IPS DF 6.9 (cell line): ENCODE measurements at regions not wholly inside any gene's neighbourhood (a gene's known extent, or its start where the extent isn't known, plus 50 kb on each side); places are given as distances from the start of the nearest gene placed in this dataset.

Experiments
- DNase-seq: peaks from one replicate; pipeline ENCODE4 v3.0.0-alpha.2; 2013; ENCODE audit warnings: low read depth, low spot score
- H3K27ac ChIP-seq: one replicate; pipeline ENCODE4 v1.5.1; 2013; ENCODE audit warnings: low read length, control low read depth
- H3K27me3 ChIP-seq: 2 replicates; pipeline ENCODE4 v1.6.1; 2013; ENCODE audit warnings: mild to moderate bottlenecking, low read length; ENCODE audit not compliant: control insufficient read depth, insufficient read depth
- H3K36me3 ChIP-seq: 2 replicates; pipeline ENCODE4 v1.6.1; 2013; ENCODE audit warnings: low read length; ENCODE audit not compliant: control insufficient read depth, insufficient read depth
- H3K4me1 ChIP-seq: 2 replicates; pipeline ENCODE4 v1.6.1; 2013; ENCODE audit warnings: low read length; ENCODE audit not compliant: control insufficient read depth, insufficient read depth
- H3K4me3 ChIP-seq: 2 replicates; pipeline ENCODE4 v1.5.1; 2013; ENCODE audit warnings: mild to moderate bottlenecking, low read length
- H3K9me3 ChIP-seq: 2 replicates; pipeline ENCODE4 v1.6.1; 2013; ENCODE audit warnings: low read length, inconsistent platforms; ENCODE audit not compliant: control insufficient read depth, insufficient read depth
- WGBS: extraction: QIAGEN DNeasy Blood & Tissue Kit; methylation state at CpG from one replicate; pipeline ENCODE4 v1.1.7; 2013; ENCODE audit warnings: mixed read lengths, missing lambda C conversion rate; ENCODE audit not compliant: insufficient read length, insufficient coverage; 5-methylcytosine and 5-hydroxymethylcytosine counted together

- no peaks in the 10 kb centered on the region for H3K27me3 ChIP-seq
- H3K9me3 ChIP-seq: peaks cover 34% of the 10 kb centered on the region
- no peaks in the 10 kb centered on the region for H3K4me1 ChIP-seq
- no peak for DNase-seq
- H3K27ac ChIP-seq: no peak overlapping the region
- no CpG with 5 or more reads among the region's 32 CpGs for WGBS
- H3K4me3 ChIP-seq: no peak overlapping the region
- H3K36me3 ChIP-seq: no peaks in the 10 kb centered on the region
Observed at GRCh38 chr22:49650336-49651241, 177.1 kb downstream of the BRD1 start.

DNA sequence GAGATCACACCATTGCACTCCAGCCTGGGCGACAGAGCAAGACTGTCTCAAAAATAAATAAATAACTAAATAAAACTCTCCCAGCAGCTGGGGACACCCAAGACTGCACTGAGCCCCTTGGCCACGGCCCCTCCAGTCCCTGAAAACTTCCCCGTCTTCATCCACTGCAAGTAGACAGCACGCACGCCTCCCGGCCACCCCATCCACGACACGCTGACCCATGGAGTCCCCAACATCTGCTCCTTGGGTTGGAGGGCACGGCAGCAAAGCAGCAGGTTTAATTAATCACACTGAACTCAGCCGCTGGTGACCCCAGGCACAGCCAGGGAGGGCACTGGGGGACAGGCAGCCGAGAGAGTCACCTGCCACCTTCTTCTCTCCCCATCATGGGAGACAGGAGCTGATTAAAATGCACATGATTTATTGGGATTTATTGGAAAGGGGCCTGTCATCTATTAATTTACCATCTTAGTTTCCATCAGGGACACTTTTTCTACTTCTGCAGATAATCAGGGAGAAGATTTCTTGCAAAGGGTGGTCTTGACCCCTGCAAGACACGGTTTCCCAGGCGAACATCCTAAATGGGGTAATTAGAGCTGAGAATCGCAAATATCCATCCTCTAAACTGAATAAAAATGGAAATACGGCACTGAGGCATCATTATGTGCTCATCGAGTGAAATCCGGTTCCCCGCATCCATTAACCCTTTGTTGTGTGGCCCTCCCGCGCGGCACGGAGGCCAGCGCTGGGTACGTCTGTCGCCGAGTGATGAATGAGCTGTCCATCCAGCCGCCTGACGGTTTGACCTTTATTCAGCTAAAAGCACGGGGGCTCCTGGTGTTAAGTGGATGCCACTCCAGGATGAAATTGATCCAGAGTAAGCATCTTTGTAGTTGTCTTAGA lies 178.3 kb downstream of the BRD1 start:
- Histone ChIP-seq H3K27ac (no peak overlapping the region), H3K4me1 (no peaks in the 10 kb centered on the region), H3K36me3 (no peaks in the 10 kb centered on the region), H3K4me3 (no peak overlapping the region), H3K27me3 (no peaks in the 10 kb centered on the region), H3K9me3 (peaks cover 35% of the 10 kb centered on the region)
- WGBS: no CpG with 5 or more reads among the region's 29 CpGs
- DNase-seq: no peak

GRCh38 chr22:49648053-49648452 lies 179.6 kb downstream of the BRD1 start:
- no CpG with 5 or more reads among the region's 16 CpGs for WGBS

GRCh38 chr22:49647627-49648026 lies 180.0 kb downstream of the BRD1 start:
- no peak overlapping the region for H3K4me3 ChIP-seq
- H3K27ac ChIP-seq: no peak overlapping the region
- no CpG with 5 or more reads among the region's 3 CpGs for WGBS
- no peak for DNase-seq
- peaks cover 35% of the 10 kb centered on the region for H3K9me3 ChIP-seq
- H3K4me1 ChIP-seq: no peaks in the 10 kb centered on the region
- H3K36me3 ChIP-seq: no peaks in the 10 kb centered on the region
- no peaks in the 10 kb centered on the region for H3K27me3 ChIP-seq

More at GRCh38 chr22:49648053-49648452, 179.6 kb downstream of the BRD1 start:
- H3K9me3 ChIP-seq: peaks cover 35% of the 10 kb centered on the region
- no peak for DNase-seq
- no peak overlapping the region for H3K4me3 ChIP-seq
- no peaks in the 10 kb centered on the region for H3K4me1 ChIP-seq
- H3K27ac ChIP-seq: no peak overlapping the region
- no peaks in the 10 kb centered on the region for H3K36me3 ChIP-seq
- no peaks in the 10 kb centered on the region for H3K27me3 ChIP-seq

DNA sequence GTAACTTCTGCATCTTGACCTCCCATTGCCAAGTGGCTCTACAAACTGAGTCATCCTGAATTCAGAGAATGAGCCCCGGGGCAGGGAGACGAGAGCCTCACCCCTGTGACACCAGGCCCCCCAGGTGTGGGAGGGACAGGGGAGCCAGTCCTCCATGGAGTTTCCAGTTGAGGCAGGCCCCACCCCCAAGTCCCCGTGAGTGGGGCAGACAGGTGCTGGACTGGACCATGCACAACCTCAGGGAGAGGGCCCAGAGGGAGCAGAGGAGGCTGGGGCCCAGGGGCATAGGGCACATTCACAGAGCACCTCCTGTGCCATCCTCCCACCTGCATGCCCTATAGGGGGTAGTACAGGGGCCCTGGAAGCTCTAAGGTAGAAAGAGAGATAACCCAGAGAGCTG lies 180.8 kb downstream of the BRD1 start:
- Histone ChIP-seq H3K4me1 (no peaks in the 10 kb centered on the region), H3K36me3 (no peaks in the 10 kb centered on the region), H3K27me3 (no peaks in the 10 kb centered on the region), H3K9me3 (peaks cover 35% of the 10 kb centered on the region), H3K27ac (no peak overlapping the region), H3K4me3 (no peak overlapping the region)
- DNase-seq: no peak
- WGBS: no CpG with 5 or more reads among the region's 3 CpGs

DNA sequence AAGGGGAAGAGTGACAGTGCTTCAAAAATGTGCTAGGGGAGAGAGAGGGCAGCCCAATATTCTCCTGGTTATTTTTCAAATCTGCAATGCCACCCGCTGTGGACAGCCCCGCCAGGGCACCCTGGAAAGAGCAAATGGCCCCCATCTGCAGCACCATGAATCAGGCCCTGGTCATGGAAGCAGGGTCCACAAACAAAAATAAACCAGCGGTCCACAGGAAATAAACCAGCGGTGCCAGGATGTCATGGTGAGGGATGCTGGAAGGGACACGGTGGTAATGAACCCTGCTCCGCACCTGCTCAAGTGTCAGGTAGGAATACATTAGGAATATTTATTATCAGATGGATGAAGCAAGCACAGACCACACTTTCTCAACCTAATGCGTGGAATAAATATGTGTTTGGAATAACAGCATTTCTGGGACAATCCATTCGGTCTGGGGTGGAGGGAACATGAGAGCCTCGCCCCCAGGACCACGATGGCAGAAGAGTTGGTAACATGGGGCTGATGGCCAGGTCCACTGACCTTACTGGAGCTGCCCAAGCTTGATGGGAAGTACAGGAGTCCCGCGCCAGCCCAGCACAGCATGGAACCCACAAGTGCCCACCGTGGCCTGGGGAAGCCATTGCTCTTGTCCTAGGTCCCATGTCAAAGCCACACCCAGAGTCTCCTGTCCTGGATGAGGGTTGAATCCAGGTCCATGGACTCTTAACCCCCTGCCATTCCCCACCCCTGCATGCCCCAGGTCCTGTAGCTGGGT lies 181.7 kb downstream of the BRD1 start:
- Histone ChIP-seq H3K27ac (no peak overlapping the region), H3K27me3 (no peaks in the 10 kb centered on the region), H3K9me3 (peaks cover 40% of the 10 kb centered on the region), H3K4me3 (no peak overlapping the region), H3K4me1 (no peaks in the 10 kb centered on the region), H3K36me3 (no peaks in the 10 kb centered on the region)
- WGBS: no CpG with 5 or more reads among the region's 13 CpGs
- DNase-seq: no peak

DNA sequence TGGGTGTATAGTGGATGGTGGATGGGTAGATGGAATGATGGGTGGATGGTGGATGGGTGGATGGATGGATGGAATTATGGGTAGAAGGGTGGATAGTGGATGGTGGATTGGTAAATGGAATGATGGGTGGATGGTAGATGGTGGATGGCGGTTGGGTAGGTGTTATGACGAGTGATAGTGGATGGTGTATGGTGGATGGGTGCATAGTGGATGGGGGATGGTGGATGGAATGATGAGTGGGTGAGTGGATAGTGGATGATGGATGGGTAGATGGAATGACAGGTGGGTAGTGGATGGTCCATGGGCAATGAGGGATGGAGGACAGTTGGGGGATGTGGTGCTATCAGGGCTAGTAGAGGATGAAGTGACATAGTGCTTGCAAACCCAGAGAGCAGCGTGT lies 182.4 kb downstream of the BRD1 start:
- peaks cover 42% of the 10 kb centered on the region for H3K9me3 ChIP-seq
- no peak for DNase-seq
- H3K27ac ChIP-seq: no peak overlapping the region
- H3K27me3 ChIP-seq: no peaks in the 10 kb centered on the region
- no peaks in the 10 kb centered on the region for H3K36me3 ChIP-seq
- no peak overlapping the region for H3K4me3 ChIP-seq
- 100% methylated on average over 2 of the region's 3 CpGs for WGBS
- no peaks in the 10 kb centered on the region for H3K4me1 ChIP-seq

DNA sequence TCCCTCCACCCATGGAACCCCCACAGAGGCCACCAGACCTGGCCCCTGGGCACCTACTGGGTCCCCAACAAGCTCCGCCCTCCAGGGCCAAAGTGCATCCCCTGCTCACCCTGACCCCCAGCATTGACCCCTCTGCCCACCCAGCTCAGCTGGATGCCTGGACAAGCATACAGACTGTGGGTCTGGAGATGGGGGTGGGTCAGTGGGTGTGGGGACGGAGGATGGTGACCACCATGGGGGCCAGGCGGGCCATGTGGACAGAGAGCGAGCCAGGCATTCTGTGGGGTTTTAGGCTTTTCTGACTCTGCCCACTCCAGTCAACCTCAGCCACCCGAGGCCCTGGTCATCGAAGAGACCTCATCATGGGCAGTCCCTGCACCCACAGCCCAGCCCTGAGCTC lies 183.7 kb downstream of the BRD1 start:
- H3K27me3 ChIP-seq: no peaks in the 10 kb centered on the region
- H3K4me1 ChIP-seq: no peaks in the 10 kb centered on the region
- no peak overlapping the region for H3K27ac ChIP-seq
- peaks cover 37% of the 10 kb centered on the region for H3K9me3 ChIP-seq
- no peak for DNase-seq
- no CpG with 5 or more reads among the region's 6 CpGs for WGBS
- no peak overlapping the region for H3K4me3 ChIP-seq
- H3K36me3 ChIP-seq: no peaks in the 10 kb centered on the region

DNA sequence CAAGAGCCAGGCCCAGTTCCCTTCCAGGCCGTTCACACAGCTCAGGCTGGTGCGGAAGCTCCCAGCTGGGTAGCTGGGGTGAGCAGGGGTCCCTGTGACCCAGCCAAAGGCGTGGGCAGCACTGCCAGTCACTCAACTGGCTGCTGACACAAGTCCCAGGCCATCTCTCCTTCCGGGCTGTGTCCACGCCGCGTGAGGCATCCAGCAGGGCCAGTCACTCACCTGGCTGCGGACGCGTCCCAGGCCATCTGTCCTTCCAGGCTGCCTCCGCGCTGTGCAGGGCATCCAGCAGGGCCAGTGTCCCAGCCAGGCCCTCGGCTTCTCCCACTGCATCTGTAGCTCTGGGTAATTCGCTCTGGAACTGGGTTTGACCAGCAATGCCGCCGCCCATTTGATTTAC lies 184.2 kb downstream of the BRD1 start:
- no CpG with 5 or more reads among the region's 16 CpGs for WGBS
- no peak overlapping the region for H3K27ac ChIP-seq
- no peak for DNase-seq
- H3K4me3 ChIP-seq: no peak overlapping the region
- H3K9me3 ChIP-seq: peaks cover 37% of the 10 kb centered on the region
- no peaks in the 10 kb centered on the region for H3K36me3 ChIP-seq
- no peaks in the 10 kb centered on the region for H3K27me3 ChIP-seq
- H3K4me1 ChIP-seq: no peaks in the 10 kb centered on the region

GRCh38 chr22:49642741-49643140 lies 184.9 kb downstream of the BRD1 start:
- Histone ChIP-seq H3K4me3 (no peak overlapping the region), H3K36me3 (no peaks in the 10 kb centered on the region), H3K9me3 (peaks cover 32% of the 10 kb centered on the region), H3K27me3 (no peaks in the 10 kb centered on the region), H3K27ac (no peak overlapping the region), H3K4me1 (no peaks in the 10 kb centered on the region)
- WGBS: no CpG with 5 or more reads among the region's 8 CpGs
- no peak for DNase-seq
